Cerebellar nuclear complex (tissue), 1 donor: ENCODE measurements at regions not wholly inside any gene's neighbourhood (a gene's known extent, or its start where the extent isn't known, plus 50 kb on each side); places are given as distances from the start of the nearest gene placed in this dataset.

Source experiments
- DNase-seq, 2 experiments: peaks; one replicate each; lab custom pipeline; 2025; lab: John Stamatoyannopoulos, UW

GRCh38 chr12:98351089-98351488 lies 164.3 kb upstream of the TMPO start:
- DNase-seq = no peak

DNA sequence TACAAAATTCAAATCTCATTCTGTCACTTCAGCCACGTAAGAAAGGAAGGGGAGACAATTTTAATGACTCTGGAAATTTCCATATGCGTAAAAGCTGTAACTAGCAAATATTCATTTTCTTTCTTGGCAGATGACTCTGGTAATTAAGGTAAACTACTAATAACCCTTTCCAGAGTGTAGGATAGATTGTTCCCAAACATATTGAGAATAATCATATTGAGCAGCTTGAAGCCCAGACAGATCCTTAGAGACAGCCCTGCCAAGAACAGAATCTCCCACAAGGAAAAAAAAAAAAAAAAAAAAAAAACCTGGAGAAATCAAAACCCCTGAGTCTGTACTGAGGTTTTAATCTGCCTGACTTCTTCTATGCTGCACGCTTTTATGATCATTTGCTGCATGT lies 163.6 kb upstream of the TMPO start:
- DNase-seq = no peak

- DNase-seq = no peak
Measured at GRCh38 chr12:98352218-98352811, 163.1 kb upstream of the TMPO start.

DNA sequence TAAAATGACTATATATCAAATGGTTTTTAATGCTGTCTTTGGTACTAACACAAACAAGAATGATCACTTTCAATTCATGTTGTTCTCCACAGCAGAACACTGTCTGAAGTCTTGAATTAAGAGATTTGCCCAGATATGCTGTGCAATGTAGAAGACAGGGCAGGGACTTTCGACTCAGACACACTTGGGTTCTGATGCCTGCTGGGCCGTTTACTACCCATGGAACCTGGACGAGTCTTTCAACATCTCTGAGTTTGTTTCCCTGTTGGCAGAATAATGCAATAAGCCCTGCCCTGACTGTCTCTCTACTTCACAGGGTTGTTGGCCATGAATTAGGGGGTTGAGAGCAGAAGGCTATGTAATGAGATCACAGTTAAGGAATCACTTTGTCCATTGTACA lies 162.6 kb upstream of the TMPO start:
- no peak for DNase-seq

DNA sequence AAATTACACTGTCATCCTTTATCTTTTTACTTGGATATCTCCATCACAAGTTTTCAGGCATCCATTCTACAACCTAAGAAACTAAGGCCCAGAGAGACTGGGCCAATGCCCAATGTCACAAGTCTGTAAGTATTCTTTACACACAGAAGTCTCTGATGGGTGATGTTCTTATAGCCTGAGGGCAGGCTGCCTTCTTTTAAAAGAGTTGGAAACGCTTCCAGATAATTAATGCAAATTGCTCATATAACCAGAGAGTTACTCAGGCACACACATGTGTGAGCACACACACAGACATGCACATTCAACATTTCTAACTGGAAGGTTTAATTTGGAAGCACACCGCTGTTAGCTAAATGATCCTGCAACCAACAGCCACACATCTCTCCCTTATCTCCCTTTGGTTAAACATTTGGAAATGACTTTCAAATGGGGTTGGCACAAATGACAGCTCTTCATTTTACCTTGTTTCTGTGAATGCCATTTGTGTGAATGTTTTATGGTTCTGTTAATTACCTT lies 160.8 kb upstream of the TMPO start:
- no peak for DNase-seq

GRCh38 chr12:98355322-98355721 lies 160.1 kb upstream of the TMPO start:
- no peak for DNase-seq

- DNase-seq = no peak
Measured at GRCh38 chr12:98355933-98356332, 159.5 kb upstream of the TMPO start.

GRCh38 chr12:98358144-98358543 lies 157.2 kb upstream of the TMPO start:
- DNase-seq = no peak

- DNase-seq = no peak
Measured at GRCh38 chr12:98359856-98360255, 155.5 kb upstream of the TMPO start.

DNA sequence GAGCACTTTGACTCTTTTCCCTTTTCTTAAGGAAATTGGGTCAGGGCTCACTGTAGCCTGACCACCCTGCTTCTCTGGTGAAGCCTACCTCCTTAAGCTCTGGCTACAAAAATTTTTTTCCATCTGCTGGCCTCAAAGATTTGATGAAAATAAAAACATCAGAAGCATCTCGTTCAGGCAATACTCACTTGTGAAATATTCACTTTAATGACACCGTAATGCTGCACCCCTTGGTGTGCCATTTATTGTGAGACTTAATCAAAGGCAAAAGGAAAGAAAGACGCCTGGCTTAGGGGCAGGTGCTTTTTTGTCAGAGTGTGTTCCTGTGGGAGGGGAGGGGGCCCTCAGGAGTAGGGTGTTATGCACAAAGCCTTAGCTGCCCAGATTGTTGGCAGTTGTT lies 155.0 kb upstream of the TMPO start:
- no peak for DNase-seq

- DNase-seq = no peak
Measured at GRCh38 chr12:98369581-98369980, 145.8 kb upstream of the TMPO start.

DNA sequence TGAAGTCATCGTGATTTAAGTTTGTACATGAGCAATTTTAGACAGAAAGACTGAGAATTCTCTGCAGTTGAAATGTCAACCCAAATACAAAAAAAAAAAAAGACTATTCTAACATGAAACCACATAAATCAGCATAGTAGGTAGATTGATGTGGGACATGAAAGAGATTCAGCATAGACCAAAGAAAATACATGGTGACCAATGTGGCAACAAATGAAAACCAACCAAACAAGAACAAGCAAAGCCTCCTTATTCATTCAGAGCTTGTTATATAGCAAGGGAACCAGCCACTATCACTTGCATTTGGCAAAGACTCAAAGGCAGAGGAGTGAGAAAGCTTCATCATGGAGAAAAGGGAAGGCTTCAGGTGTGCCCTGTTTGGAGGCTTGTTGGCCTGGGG lies 144.4 kb upstream of the TMPO start:
- DNase-seq = no peak

GRCh38 chr12:98371419-98371818 lies 144.0 kb upstream of the TMPO start:
- no peak for DNase-seq

- DNase-seq = no peak
Measured at GRCh38 chr12:98372340-98373024, 142.9 kb upstream of the TMPO start.

DNA sequence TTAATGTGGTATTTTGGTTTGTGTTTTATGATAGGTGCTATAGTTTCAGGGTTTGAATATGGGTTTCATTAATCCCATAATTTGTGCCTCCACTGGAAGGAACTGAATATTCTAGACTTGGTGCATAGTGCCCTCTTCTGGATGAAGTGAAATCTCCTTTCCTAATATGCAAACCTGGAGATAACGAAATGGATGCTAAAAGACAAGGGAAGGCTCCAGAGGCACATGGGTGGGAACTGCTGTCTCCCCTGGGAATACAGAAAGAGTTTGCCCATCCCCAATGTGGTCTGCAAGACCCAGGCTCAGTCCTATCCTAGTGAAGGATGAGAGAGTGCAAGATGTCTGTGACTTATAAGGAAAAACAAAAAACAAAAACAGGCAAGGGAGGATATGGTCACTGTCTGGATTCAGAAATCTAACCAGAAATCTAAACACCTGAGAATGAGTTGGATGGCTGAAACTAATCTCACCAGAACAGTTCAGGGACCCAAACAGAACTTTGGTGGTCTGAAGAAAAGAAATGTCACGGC lies 142.3 kb upstream of the TMPO start:
- no peak for DNase-seq

DNA sequence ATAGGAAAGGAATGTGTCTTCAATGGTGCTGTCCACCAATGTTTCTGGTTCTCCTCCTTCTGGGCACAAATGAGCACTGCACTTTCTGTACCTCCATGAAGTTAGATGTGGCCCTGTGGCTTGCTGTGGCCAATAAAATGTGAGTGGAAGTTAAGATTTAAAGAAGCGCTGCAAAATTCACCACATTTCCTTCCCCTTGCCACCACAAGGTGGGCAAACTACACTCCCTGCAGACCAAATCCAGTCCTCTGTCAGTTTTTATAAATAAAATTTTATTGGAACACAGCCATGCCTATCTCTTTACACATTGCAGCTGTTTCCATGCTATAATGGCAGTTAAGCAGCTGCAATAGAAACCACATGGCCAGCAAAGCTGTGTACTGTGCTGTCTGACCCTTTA lies 141.4 kb upstream of the TMPO start:
- DNase-seq = no peak

DNA sequence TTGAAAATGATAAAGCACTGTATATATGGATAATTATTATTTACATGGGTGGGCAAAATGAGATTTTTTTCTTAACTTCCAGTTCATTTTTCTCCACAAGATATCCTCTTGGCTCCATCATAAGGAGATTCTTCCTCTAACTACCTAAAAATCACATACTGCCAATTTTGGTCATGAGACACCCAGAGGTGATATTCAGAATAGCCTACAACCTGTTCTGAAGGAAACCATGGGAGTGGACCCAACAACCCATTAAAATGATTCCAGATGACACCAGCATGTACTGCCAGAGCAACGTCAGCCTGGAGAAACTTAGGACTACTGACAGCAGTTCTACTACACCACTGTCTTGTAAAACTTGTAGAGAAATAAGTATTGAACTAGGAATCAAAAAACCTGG lies 136.3 kb upstream of the TMPO start:
- DNase-seq = no peak

DNA sequence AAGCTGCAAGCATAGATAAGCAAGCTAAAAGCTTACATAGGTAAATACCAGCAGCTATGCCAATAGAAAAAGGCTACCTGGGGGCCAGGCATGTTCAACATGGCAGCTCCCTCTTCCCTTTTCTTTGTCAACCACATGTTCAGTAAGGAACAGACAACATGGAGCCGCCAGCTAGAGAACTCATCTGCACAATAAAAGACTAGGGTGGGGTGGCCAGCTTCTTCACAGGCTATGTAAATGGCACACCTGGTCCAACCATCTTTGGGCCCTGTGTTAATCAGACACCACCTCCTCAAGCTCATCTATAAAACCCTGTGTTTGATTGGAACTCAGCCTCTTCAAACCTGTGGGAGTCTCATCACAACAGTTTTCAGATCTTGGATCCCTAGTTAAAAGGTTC lies 129.7 kb upstream of the TMPO start:
- no peak for DNase-seq

DNA sequence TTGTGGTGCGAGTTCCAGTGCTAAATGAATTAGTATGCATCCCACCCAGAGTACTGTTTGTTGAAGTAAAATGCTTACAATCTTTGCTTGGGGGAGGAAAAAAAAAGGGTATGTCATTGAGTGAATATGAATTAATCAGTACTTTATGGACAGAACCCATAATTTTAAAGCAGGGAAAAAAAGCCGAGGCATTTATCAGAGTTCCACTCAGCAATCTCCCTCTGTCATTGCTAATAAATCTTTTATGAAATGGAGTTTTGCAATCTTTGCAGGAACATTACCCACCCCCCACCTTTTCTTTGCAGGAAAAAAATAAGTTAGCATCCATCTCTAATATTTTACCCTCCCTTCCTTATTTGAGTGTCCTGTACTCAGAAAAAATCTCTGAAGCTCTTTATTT lies 127.9 kb upstream of the TMPO start:
- no peak for DNase-seq

- no peak for DNase-seq
Measured at GRCh38 chr12:98388126-98388525, 127.3 kb upstream of the TMPO start.

DNA sequence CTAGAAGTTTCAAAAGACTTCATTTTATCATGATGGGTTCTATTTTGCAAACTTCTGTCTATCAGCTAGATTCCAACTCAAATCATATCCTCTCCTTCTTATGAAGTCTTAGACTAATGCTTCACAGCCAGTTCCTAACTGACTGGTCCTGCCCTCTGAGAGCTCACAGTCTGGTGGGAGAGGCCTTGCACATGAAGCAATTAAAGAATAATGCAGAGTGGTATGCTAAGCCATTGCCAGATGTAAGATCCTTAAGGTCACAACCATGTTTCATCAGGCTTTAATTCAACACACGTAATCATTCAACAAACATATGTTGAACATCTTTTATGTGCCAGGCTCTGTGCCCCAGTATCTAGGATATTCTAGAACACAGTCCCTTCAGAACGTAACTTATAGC lies 125.8 kb upstream of the TMPO start:
- no peak for DNase-seq

GRCh38 chr12:98397323-98398105 lies 117.9 kb upstream of the TMPO start:
- peak in 1 of 2 experiments; percentile 62 for DNase-seq

DNA sequence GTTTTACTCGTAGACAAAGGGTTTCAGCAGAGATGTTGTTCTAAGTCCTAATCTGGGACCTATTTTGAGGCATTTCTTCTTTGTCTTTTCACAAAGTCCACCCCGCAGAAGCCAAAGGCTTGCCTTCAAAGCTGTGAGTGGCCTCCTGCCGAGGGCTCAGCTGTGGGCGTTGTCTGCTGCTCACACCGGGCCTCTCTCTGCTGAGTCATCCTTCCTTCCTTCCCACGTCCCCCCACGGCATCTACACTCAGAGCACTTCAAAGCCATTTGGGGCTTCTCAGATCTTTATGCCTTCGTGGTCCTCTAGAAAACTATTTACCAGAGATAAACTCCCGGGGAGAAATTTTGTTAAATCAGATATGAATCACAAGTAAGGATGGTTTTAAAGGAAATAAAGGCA lies 115.9 kb upstream of the TMPO start:
- no peak for DNase-seq
